ENCODE measurements at regions not wholly inside any gene's neighbourhood (a gene's known extent, or its start where the extent isn't known, plus 50 kb on each side); places are given as distances from the start of the nearest gene placed in this dataset.
A peak's percentile ranks its signal among the peaks of the same experiment; 100 is the strongest.

GRCh38 chr4:54359919-54360650 lies 131.0 kb downstream of the PDGFRA start:
- H3K9me3 Mint-ChIP-seq = peaks cover 0 to 2% (median 0%) of the 10 kb centered on the region in 11 donors
- Histone ChIP-seq H3K36me3 (ENCODE audit: control insufficient read depth in 2 of 3, insufficient read depth in 3 of 3, low read length in 3 of 3) (no peaks in the 10 kb centered on the region), H3K9me3 (ENCODE audit: control insufficient read depth in 2 of 3, low read length in 3 of 3) (no peaks in the 10 kb centered on the region), H3K27ac (ENCODE audit: low read depth, low read length) (no peak overlapping the region), H3K4me1 (ENCODE audit: control insufficient read depth in 2 of 2, insufficient read depth in 2 of 2, low read length in 2 of 2) (no peaks in the 10 kb centered on the region), H3K27me3 (ENCODE audit: control insufficient read depth in 2 of 2, insufficient read depth in 2 of 2, low read length in 2 of 2) (no peaks in the 10 kb centered on the region), H3K4me3 (ENCODE audit: low read length) (no peak overlapping the region)
- intact Hi-C loops (cut with micrococcal nuclease) = no loop called here
- DNase-seq = no peak
- CTCF ChIA-PET = no interaction called here
- no peaks in the 10 kb centered on the region for H3K4me1 Mint-ChIP-seq
- no peaks in the 10 kb centered on the region for H3K36me3 Mint-ChIP-seq
- H3K27ac Mint-ChIP-seq = no peak overlapping the region
- peaks cover 0 to 30% (median 12%) of the 10 kb centered on the region in 5 donors for H3K27me3 Mint-ChIP-seq
- no peak for ATAC-seq
- no peak overlapping the region for H3K4me3 Mint-ChIP-seq
- POLR2A ChIA-PET = no interaction called here

GRCh38 chr4:54363037-54363436 lies 133.9 kb downstream of the PDGFRA start:
- H3K4me1 Mint-ChIP-seq = no peaks in the 10 kb centered on the region
- no peak overlapping the region for H3K27ac Mint-ChIP-seq
- H3K4me3 Mint-ChIP-seq = no peak overlapping the region
- no peak for DNase-seq
- POLR2A ChIA-PET = no interaction called here
- intact Hi-C loops (cut with micrococcal nuclease) = no loop called here
- no peaks in the 10 kb centered on the region for H3K27me3 ChIP-seq (ENCODE audit: control insufficient read depth in 2 of 2, insufficient read depth in 2 of 2, low read length in 2 of 2)
- H3K27me3 Mint-ChIP-seq = peaks cover 0 to 30% (median 4%) of the 10 kb centered on the region in 5 donors
- H3K9me3 ChIP-seq (ENCODE audit: control insufficient read depth in 2 of 3, low read length in 3 of 3) = no peaks in the 10 kb centered on the region
- H3K4me3 ChIP-seq (ENCODE audit: low read length) = no peak overlapping the region
- H3K9me3 Mint-ChIP-seq = peaks cover 0 to 1% (median 0%) of the 10 kb centered on the region in 11 donors
- ATAC-seq = no peak
- no peaks in the 10 kb centered on the region for H3K4me1 ChIP-seq (ENCODE audit: control insufficient read depth in 2 of 2, insufficient read depth in 2 of 2, low read length in 2 of 2)
- no peaks in the 10 kb centered on the region for H3K36me3 ChIP-seq (ENCODE audit: control insufficient read depth in 2 of 3, insufficient read depth in 3 of 3, low read length in 3 of 3)
- H3K36me3 Mint-ChIP-seq = no peaks in the 10 kb centered on the region
- CTCF ChIA-PET = no interaction called here
- H3K27ac ChIP-seq (ENCODE audit: low read depth, low read length) = no peak overlapping the region

DNA sequence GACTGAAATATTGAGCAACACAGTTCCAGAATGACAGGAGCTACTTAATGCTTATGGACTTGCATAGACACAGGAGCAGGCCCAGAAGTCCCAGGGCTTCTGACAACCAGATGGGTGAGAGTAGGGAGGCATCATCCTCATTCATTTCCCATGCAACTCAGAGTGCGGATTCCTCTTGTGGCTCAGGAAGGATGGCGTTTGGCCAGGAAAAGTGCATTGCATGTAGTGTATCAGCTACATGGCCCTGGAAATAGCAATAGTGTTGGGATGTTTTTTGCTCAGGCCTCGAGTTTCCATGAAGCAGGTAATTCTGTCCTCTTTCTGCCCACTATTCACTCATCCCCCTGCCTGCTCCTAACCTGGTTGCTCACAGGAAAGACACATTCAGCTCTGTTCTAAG lies 136.6 kb downstream of the PDGFRA start:
- Histone ChIP-seq H3K4me3 (ENCODE audit: low read length) (no peak overlapping the region), H3K9me3 (ENCODE audit: control insufficient read depth in 2 of 3, low read length in 3 of 3) (no peaks in the 10 kb centered on the region), H3K27ac (ENCODE audit: low read depth, low read length) (no peak overlapping the region), H3K27me3 (ENCODE audit: control insufficient read depth in 2 of 2, insufficient read depth in 2 of 2, low read length in 2 of 2) (no peaks in the 10 kb centered on the region), H3K4me1 (ENCODE audit: control insufficient read depth in 2 of 2, insufficient read depth in 2 of 2, low read length in 2 of 2) (no peaks in the 10 kb centered on the region), H3K36me3 (ENCODE audit: control insufficient read depth in 2 of 3, insufficient read depth in 3 of 3, low read length in 3 of 3) (no peaks in the 10 kb centered on the region)
- H3K27me3 Mint-ChIP-seq = peaks cover 0 to 31% (median 12%) of the 10 kb centered on the region in 5 donors
- peaks cover 0 to 3% (median 0%) of the 10 kb centered on the region in 7 donors for H3K4me1 Mint-ChIP-seq
- intact Hi-C loops (cut with micrococcal nuclease) = no loop called here
- ChIA-PET CTCF (no interaction called here), POLR2A (no interaction called here)
- H3K27ac Mint-ChIP-seq = peak overlapping the region in 1 of 9 donors; percentile 17
- no peak for ATAC-seq
- H3K9me3 Mint-ChIP-seq = peaks cover 0 to 2% (median 0%) of the 10 kb centered on the region in 11 donors
- no peak for DNase-seq
- no peaks in the 10 kb centered on the region for H3K36me3 Mint-ChIP-seq
- H3K4me3 Mint-ChIP-seq = no peak overlapping the region

GRCh38 chr4:54367059-54367458 lies 138.0 kb downstream of the PDGFRA start:
- no peaks in the 10 kb centered on the region for H3K27me3 ChIP-seq (ENCODE audit: control insufficient read depth in 2 of 2, insufficient read depth in 2 of 2, low read length in 2 of 2)
- CTCF ChIA-PET = no interaction called here

DNA sequence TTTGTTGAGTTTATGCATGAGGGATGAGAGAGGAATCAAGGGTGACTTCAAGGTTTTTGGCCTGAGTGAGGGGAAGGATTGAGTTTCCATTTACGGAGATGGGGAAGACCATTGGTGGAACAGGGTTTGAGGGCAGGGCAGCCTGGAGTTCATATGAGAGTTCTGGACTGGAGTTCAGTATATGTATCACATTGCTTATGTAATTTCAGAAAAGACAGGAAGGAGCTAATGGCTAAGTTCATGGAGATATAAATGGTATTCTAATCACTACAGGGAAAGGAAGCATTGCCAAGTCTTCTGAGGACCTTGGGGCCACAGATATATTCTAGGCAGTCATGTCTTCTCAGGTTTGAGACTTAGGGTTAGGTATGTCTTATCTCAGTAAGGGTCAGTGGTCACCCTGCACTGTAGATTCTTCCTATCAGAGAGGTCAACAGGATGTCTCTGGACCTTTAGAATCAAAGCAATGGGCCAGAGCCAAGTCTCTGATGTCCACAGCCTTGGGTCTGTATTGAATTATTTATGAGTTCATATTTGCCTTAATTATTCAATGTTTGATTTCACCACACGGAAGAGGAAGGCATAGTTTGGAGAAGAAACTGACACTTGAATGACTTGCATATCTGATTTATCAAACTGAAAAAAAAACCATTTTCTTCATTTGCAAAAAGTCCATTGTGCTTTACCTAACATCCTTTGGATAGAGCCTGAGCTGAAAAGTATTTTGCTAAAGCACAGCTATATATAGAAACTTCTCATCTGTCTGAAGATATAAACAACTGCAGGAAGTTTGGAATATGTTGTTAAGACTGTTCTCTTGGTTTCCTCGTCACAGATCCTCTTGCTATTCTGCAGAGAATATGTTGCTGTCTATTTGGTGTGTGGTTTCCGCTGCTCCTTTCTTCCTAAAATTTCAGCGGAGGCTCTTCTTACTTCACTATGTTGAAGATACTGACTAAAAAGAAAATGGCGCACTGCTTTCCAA lies 139.5 kb downstream of the PDGFRA start:
- Histone ChIP-seq H3K27ac (ENCODE audit: low read depth, low read length) (no peak overlapping the region), H3K27me3 (ENCODE audit: control insufficient read depth in 2 of 2, insufficient read depth in 2 of 2, low read length in 2 of 2) (no peaks in the 10 kb centered on the region), H3K4me1 (ENCODE audit: control insufficient read depth in 2 of 2, insufficient read depth in 2 of 2, low read length in 2 of 2) (no peaks in the 10 kb centered on the region), H3K4me3 (ENCODE audit: low read length) (no peak overlapping the region), H3K9me3 (ENCODE audit: control insufficient read depth in 2 of 3, low read length in 3 of 3) (no peaks in the 10 kb centered on the region), H3K36me3 (ENCODE audit: control insufficient read depth in 2 of 3, insufficient read depth in 3 of 3, low read length in 3 of 3) (no peaks in the 10 kb centered on the region)
- intact Hi-C loops (cut with micrococcal nuclease) = no loop called here
- Mint-ChIP-seq H3K36me3 (no peaks in the 10 kb centered on the region), H3K27ac (no peak overlapping the region), H3K27me3 (peaks cover 0 to 26% (median 18%) of the 10 kb centered on the region in 5 donors), H3K9me3 (peaks cover 0 to 5% (median 0%) of the 10 kb centered on the region in 11 donors), H3K4me3 (no peak overlapping the region), H3K4me1 (peaks cover 0 to 3% (median 0%) of the 10 kb centered on the region in 7 donors)
- ATAC-seq = no peak
- no peak for DNase-seq
- CTCF ChIA-PET = no interaction called here
- POLR2A ChIA-PET = no interaction called here

More at GRCh38 chr4:54367059-54367458, 138.0 kb downstream of the PDGFRA start:
- H3K27ac Mint-ChIP-seq = no peak overlapping the region
- Histone ChIP-seq H3K36me3 (ENCODE audit: control insufficient read depth in 2 of 3, insufficient read depth in 3 of 3, low read length in 3 of 3) (no peaks in the 10 kb centered on the region), H3K4me1 (ENCODE audit: control insufficient read depth in 2 of 2, insufficient read depth in 2 of 2, low read length in 2 of 2) (no peaks in the 10 kb centered on the region), H3K27ac (ENCODE audit: low read depth, low read length) (no peak overlapping the region), H3K9me3 (ENCODE audit: control insufficient read depth in 2 of 3, low read length in 3 of 3) (no peaks in the 10 kb centered on the region), H3K4me3 (ENCODE audit: low read length) (no peak overlapping the region)
- H3K4me1 Mint-ChIP-seq = peaks cover 0 to 3% (median 0%) of the 10 kb centered on the region in 7 donors
- POLR2A ChIA-PET = no interaction called here
- intact Hi-C loops (cut with micrococcal nuclease) = no loop called here
- no peak overlapping the region for H3K4me3 Mint-ChIP-seq
- H3K9me3 Mint-ChIP-seq = peaks cover 0 to 4% (median 0%) of the 10 kb centered on the region in 11 donors
- DNase-seq (no peak), ATAC-seq (no peak)
- no peaks in the 10 kb centered on the region for H3K36me3 Mint-ChIP-seq
- H3K27me3 Mint-ChIP-seq = peaks cover 0 to 31% (median 17%) of the 10 kb centered on the region in 5 donors

DNA sequence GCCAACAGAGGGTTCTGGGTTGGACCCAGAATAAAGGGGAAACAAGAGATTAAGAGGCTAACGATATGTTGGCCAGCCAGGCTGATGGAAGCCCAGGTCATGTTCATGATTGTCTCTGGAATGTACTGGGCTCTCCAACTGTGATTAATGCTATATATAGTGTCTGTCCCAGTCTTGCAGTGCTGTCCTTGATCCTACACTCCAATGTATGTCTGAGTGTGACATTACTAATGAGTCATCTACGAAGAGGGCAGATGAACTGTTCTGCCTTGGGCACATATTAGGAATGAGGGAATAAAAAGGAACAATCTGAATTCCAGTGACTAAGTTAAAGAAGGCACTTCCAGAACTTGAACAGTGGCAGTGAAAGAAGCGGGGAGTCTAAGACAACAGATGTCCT lies 142.1 kb downstream of the PDGFRA start:
- Histone ChIP-seq H3K27me3 (ENCODE audit: control insufficient read depth in 2 of 2, insufficient read depth in 2 of 2, low read length in 2 of 2) (no peaks in the 10 kb centered on the region), H3K9me3 (ENCODE audit: control insufficient read depth in 2 of 3, low read length in 3 of 3) (no peaks in the 10 kb centered on the region), H3K36me3 (ENCODE audit: control insufficient read depth in 2 of 3, insufficient read depth in 3 of 3, low read length in 3 of 3) (no peaks in the 10 kb centered on the region), H3K4me3 (ENCODE audit: low read length) (no peak overlapping the region), H3K27ac (ENCODE audit: low read depth, low read length) (no peak overlapping the region), H3K4me1 (ENCODE audit: control insufficient read depth in 2 of 2, insufficient read depth in 2 of 2, low read length in 2 of 2) (no peaks in the 10 kb centered on the region)
- ChIA-PET POLR2A (no interaction called here), CTCF (no interaction called here)
- Mint-ChIP-seq H3K27me3 (peaks cover 0 to 20% (median 16%) of the 10 kb centered on the region in 5 donors), H3K27ac (no peak overlapping the region), H3K36me3 (no peaks in the 10 kb centered on the region), H3K4me1 (peaks cover 0 to 3% (median 0%) of the 10 kb centered on the region in 7 donors), H3K9me3 (peaks cover 0 to 5% (median 0%) of the 10 kb centered on the region in 11 donors), H3K4me3 (no peak overlapping the region)
- ATAC-seq (no peak), DNase-seq (no peak)
- intact Hi-C loops (cut with micrococcal nuclease) = no loop called here

Measured in naive thymus-derived CD4-positive, alpha-beta T cell (primary cell).